ENCODE measurements at regions not wholly inside any gene's neighbourhood (a gene's known extent, or its start where the extent isn't known, plus 50 kb on each side); places are given as distances from the start of the nearest gene placed in this dataset.

DNA sequence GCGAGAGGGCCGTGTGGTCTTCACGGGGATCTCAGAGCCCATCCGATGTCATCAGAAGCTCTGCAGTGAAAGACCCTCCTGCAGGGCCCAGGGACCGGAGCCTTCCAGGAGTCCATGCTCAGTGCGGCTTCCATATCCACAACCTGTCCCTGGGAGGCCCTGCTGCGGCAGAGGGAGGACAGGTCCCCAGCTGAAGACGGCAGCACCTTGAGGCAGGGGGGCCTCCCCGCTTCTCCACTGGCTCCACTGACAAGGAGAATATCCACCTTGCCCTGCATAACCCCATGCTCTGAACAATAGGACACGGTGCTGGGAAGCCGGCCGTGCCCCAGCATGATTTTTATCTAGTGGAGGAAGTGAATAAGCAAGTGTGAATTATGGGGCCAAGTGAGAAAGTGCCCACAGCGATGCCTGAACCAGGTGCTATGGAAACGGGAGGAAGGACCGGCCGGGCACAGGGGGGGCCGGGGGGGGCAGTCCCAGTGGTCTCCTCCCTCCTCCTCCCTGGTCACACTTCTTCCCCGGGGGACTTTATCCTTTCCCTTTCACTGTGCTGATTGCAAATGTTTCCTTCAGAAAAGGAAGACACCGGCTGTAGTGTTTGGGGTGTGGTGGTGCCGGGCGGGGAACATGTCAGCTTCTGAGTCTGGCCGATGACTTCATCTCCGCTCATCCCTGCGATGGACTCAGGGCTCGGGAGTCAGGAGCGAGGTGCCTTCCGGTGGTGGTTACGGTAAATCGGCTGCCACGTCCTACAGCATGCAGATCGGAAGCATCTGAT, 225.1 kb downstream of the ERMARD start:
- no peaks in the 10 kb centered on the region for H4K20me1 ChIP-seq (ENCODE audit: low read depth, low read length)
- no peak overlapping the region for H3K4me2 ChIP-seq (ENCODE audit: low read depth, low read length, poor library complexity, severe bottlenecking)
- no peak overlapping the region for H3K9ac ChIP-seq (ENCODE audit: low read length)
- H3K9me2 ChIP-seq (replicated peaks; ENCODE audit: insufficient read depth, low read length) = no peaks in the 10 kb centered on the region
- no peaks in the 10 kb centered on the region for H3K27me3 ChIP-seq (ENCODE audit: low read length)
- no peaks in the 10 kb centered on the region for H3K79me2 ChIP-seq (ENCODE audit: insufficient read depth, low read length)
- TF ChIP-seq, protein P1, sequence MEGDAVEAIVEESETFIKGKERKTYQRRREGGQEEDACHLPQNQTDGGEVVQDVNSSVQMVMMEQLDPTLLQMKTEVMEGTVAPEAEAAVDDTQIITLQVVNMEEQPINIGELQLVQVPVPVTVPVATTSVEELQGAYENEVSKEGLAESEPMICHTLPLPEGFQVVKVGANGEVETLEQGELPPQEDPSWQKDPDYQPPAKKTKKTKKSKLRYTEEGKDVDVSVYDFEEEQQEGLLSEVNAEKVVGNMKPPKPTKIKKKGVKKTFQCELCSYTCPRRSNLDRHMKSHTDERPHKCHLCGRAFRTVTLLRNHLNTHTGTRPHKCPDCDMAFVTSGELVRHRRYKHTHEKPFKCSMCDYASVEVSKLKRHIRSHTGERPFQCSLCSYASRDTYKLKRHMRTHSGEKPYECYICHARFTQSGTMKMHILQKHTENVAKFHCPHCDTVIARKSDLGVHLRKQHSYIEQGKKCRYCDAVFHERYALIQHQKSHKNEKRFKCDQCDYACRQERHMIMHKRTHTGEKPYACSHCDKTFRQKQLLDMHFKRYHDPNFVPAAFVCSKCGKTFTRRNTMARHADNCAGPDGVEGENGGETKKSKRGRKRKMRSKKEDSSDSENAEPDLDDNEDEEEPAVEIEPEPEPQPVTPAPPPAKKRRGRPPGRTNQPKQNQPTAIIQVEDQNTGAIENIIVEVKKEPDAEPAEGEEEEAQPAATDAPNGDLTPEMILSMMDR (IDR thresholded peaks at IDR 0.05; ENCODE audit: insufficient read depth, low read length, poor library complexity, severe bottlenecking) = no peak
- TF ChIP-seq EZH2phosphoT487 (conservative IDR thresholded peaks at IDR 0.05; ENCODE audit: low read length) = no peak
- H3K27ac ChIP-seq (ENCODE audit: low read depth, low read length) = no peak overlapping the region
- H3K9me3 ChIP-seq (ENCODE audit: insufficient read depth, low read length) = no peaks in the 10 kb centered on the region
- H3K4me3 ChIP-seq (ENCODE audit: insufficient read depth, low read length, poor library complexity, severe bottlenecking) = no peak overlapping the region
- no peaks in the 10 kb centered on the region for H3K36me3 ChIP-seq (ENCODE audit: low read length)
- no peaks in the 10 kb centered on the region for H3F3A ChIP-seq (ENCODE audit: insufficient read depth)
- H2AFZ ChIP-seq (ENCODE audit: low read depth, low read length, severe bottlenecking) = no peak overlapping the region

DNA sequence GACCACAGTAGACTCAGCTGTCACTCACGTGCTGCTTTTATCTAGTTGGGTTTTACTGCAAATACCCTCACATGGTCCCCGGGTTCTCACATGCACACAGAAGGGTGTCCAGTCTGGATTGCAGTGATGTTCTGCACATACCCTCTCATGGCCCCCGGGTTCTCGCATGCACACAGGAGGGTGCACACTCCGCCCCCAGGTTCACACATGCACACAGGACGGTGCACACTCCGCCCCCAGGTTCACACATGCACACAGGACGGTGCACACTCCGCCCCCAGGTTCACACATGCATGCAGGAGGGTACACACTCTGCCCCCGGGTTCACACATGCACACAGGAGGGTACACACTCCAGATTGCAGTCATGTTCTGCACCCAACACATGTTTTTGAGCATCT, 224.3 kb downstream of the ERMARD start:
- H3K36me3 ChIP-seq (ENCODE audit: low read length) = no peaks in the 10 kb centered on the region
- no peak overlapping the region for H2AFZ ChIP-seq (ENCODE audit: low read depth, low read length, severe bottlenecking)
- TF ChIP-seq EZH2phosphoT487 (conservative IDR thresholded peaks at IDR 0.05; ENCODE audit: low read length) = no peak
- TF ChIP-seq, protein P1 (IDR thresholded peaks at IDR 0.05; ENCODE audit: insufficient read depth, low read length, poor library complexity, severe bottlenecking) = no peak
- H3K4me3 ChIP-seq (ENCODE audit: insufficient read depth, low read length, poor library complexity, severe bottlenecking) = no peak overlapping the region
- no peak overlapping the region for H3K27ac ChIP-seq (ENCODE audit: low read depth, low read length)
- no peaks in the 10 kb centered on the region for H3F3A ChIP-seq (ENCODE audit: insufficient read depth)
- no peak overlapping the region for H3K4me2 ChIP-seq (ENCODE audit: low read depth, low read length, poor library complexity, severe bottlenecking)
- no peaks in the 10 kb centered on the region for H3K9me2 ChIP-seq (replicated peaks; ENCODE audit: insufficient read depth, low read length)
- no peak overlapping the region for H3K9ac ChIP-seq (ENCODE audit: low read length)
- no peaks in the 10 kb centered on the region for H3K27me3 ChIP-seq (ENCODE audit: low read length)
- H3K79me2 ChIP-seq (ENCODE audit: insufficient read depth, low read length) = no peaks in the 10 kb centered on the region
- H4K20me1 ChIP-seq (ENCODE audit: low read depth, low read length) = no peaks in the 10 kb centered on the region
- no peaks in the 10 kb centered on the region for H3K9me3 ChIP-seq (ENCODE audit: insufficient read depth, low read length)

DNA sequence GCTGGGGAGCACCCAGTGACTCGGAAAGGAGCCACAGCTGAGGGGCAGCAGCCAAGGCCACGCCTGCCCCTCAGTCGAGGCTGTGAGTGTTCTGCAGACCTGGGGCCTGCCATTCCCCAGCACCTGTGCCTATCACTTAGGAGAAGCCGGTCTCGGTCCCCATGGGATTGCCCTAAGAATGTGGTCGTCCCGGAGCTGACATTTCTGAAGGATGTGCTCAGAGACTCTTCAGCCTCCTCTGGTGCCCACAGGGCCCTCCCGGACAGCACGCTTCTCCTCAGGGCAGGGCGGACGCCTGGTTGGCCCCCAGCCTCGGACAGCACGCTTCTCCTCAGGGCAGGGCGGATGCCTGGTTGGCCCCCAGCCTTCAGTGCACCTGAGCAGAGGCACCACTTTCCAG, 223.9 kb downstream of the ERMARD start:
- Histone ChIP-seq H3K36me3 (ENCODE audit: low read length) (no peaks in the 10 kb centered on the region), H3K9ac (ENCODE audit: low read length) (no peak overlapping the region), H3K4me2 (ENCODE audit: low read depth, low read length, poor library complexity, severe bottlenecking) (no peak overlapping the region), H3K9me3 (ENCODE audit: insufficient read depth, low read length) (no peaks in the 10 kb centered on the region), H3K4me3 (ENCODE audit: insufficient read depth, low read length, poor library complexity, severe bottlenecking) (no peak overlapping the region), H3K27ac (ENCODE audit: low read depth, low read length) (no peak overlapping the region), H3K9me2 (replicated peaks; ENCODE audit: insufficient read depth, low read length) (no peaks in the 10 kb centered on the region), H3F3A (ENCODE audit: insufficient read depth) (no peaks in the 10 kb centered on the region), H3K79me2 (ENCODE audit: insufficient read depth, low read length) (no peaks in the 10 kb centered on the region), H3K27me3 (ENCODE audit: low read length) (no peaks in the 10 kb centered on the region), H4K20me1 (ENCODE audit: low read depth, low read length) (no peaks in the 10 kb centered on the region), H2AFZ (ENCODE audit: low read depth, low read length, severe bottlenecking) (no peak overlapping the region)
- TF ChIP-seq, protein P1 (IDR thresholded peaks at IDR 0.05; ENCODE audit: insufficient read depth, low read length, poor library complexity, severe bottlenecking) = no peak
- TF ChIP-seq EZH2phosphoT487 (conservative IDR thresholded peaks at IDR 0.05; ENCODE audit: low read length) = no peak

Measured in SU-DHL-6 (cell line).